Endothelial cell of umbilical vein (primary cell): ENCODE measurements at regions not wholly inside any gene's neighbourhood (a gene's known extent, or its start where the extent isn't known, plus 50 kb on each side); places are given as distances from the start of the nearest gene placed in this dataset.

Experiments
- BruUV-seq: library from RNA; stranded (reverse); fragments of 400-500 nt; replicated peaks from 2 replicates; lab custom pipeline; 2021; lab: Mats Ljungman, UMichigan
- CTCF ChIA-PET: fragments of 300-600, 350-600 bp; sonication (Branson Sonifier 250); formaldehyde crosslinking; loops from one replicate; lab custom pipeline; 2021; ENCODE audit warnings: antibody characterized with exemption, inconsistent platforms; lab: Charles Lee
- POLR2A ChIA-PET: fragments of 300-600, 350-600 bp; sonication (Branson Sonifier 250); formaldehyde crosslinking; loops from one replicate; lab custom pipeline; 2021; ENCODE audit warnings: antibody characterized with exemption, inconsistent platforms; lab: Charles Lee
- DNase-seq: peaks from one replicate; pipeline ENCODE4 v3.0.0-alpha.2; 2011; ENCODE audit warnings: low read depth, low spot score
- FAIRE-seq: peaks from 2 replicates; lab custom pipeline; 2011; peaks lifted over from hg19 to GRCh38; lab: Jason Lieb, UNC
- H2AFZ ChIP-seq: 2 replicates; pipeline ENCODE4 v1.6.0; 2012; ENCODE audit warnings: low read depth, low read length, control low read depth, inconsistent platforms
- H3K27ac ChIP-seq: 2 replicates; pipeline ENCODE4 v1.5.1; 2011; ENCODE audit warnings: low read depth, mild to moderate bottlenecking, control low read depth, low read length, moderate library complexity; ENCODE audit not compliant: insufficient read depth
- H3K27me3 ChIP-seq, 2 experiments: 2 replicates each; pipeline versions ENCODE4 v1.6.0 to v1.6.1; 2011; ENCODE audit warnings: low read length in 2 of 2, mixed read lengths in 1 of 2; ENCODE audit not compliant: control insufficient read depth in 2 of 2, insufficient read depth in 2 of 2
- H3K36me3 ChIP-seq, 2 experiments: 2 replicates in 1 of 2; 3 replicates in 1 of 2; pipeline ENCODE4 v1.5.1; 2011; ENCODE audit warnings: low read length in 2 of 2, mild to moderate bottlenecking in 1 of 2, moderate library complexity in 1 of 2; ENCODE audit not compliant: control insufficient read depth in 2 of 2, insufficient read depth in 2 of 2; ENCODE audit errors: extremely low read depth in 1 of 2
- H3K4me1 ChIP-seq: 3 replicates; pipeline ENCODE4 v1.5.1; 2011; ENCODE audit warnings: mild to moderate bottlenecking, low read length; ENCODE audit not compliant: control insufficient read depth, insufficient read depth; ENCODE audit errors: extremely low read depth
- H3K4me2 ChIP-seq: 2 replicates; pipeline ENCODE4 v1.6.1; 2011; ENCODE audit warnings: low read length, control low read depth, mixed read lengths; ENCODE audit not compliant: insufficient read depth
- H3K4me3 ChIP-seq, 3 experiments: fragments of 200-600 bp in 1 of 3; sonication (generic), shearing (Covaris generic) in 1 of 3; replicated peaks in 1 of 3; 2 replicates each; pipeline ENCODE4 v1.5.1; 2011 to 2016; ENCODE audit warnings: control low read depth in 3 of 3, low read length in 3 of 3, mild to moderate bottlenecking in 2 of 3, inconsistent platforms in 1 of 3, low read depth in 1 of 3, moderate library complexity in 1 of 3; ENCODE audit not compliant: insufficient read depth in 1 of 3
- H3K79me2 ChIP-seq: 2 replicates; pipeline ENCODE4 v1.6.0; 2012; ENCODE audit warnings: low read length, inconsistent platforms; ENCODE audit not compliant: control insufficient read depth, insufficient read depth
- H3K9ac ChIP-seq: replicated peaks from 2 replicates; pipeline ENCODE3; 2011; ENCODE audit warnings: low read length, control low read depth; ENCODE audit not compliant: insufficient read depth; ENCODE audit errors: extremely low read depth
- H3K9me1 ChIP-seq: replicated peaks from 3 replicates; pipeline ENCODE4 v1.6.0; 2011; ENCODE audit warnings: mild to moderate bottlenecking, low read length; ENCODE audit not compliant: control insufficient read depth, insufficient read depth; ENCODE audit errors: extremely low read depth
- H3K9me3 ChIP-seq: replicated peaks from 2 replicates; pipeline ENCODE4 v1.5.1; 2012; ENCODE audit warnings: low read length, inconsistent platforms; ENCODE audit not compliant: control insufficient read depth, insufficient read depth
- H4K20me1 ChIP-seq: replicated peaks from 2 replicates; pipeline ENCODE3; 2011; ENCODE audit warnings: mild to moderate bottlenecking, low read length; ENCODE audit not compliant: control insufficient read depth, insufficient read depth; ENCODE audit errors: extremely low read depth
- CTCF ChIP-seq, 2 donors: IDR thresholded peaks; 1 replicate in 1 of 2; 2 replicates in 1 of 2; pipeline ENCODE4 v1.5.1; 2011; ENCODE audit warnings: low read length in 2 of 2, mild to moderate bottlenecking in 2 of 2, moderate library complexity in 2 of 2, control low read depth in 1 of 2, inconsistent platforms in 1 of 2, low read depth in 1 of 2; ENCODE audit not compliant: insufficient read depth in 1 of 2; ENCODE audit errors: extremely low read depth in 1 of 2
- EZH2 ChIP-seq: IDR thresholded peaks from 2 replicates; pipeline ENCODE4 v1.6.1; 2012; ENCODE audit warnings: borderline replicate concordance, low read depth, mild to moderate bottlenecking, moderate library complexity, low read length, inconsistent platforms; ENCODE audit not compliant: severe bottlenecking
- FOS ChIP-seq: IDR thresholded peaks from 2 replicates; pipeline ENCODE4 v1.6.1; 2011; ENCODE audit warnings: mild to moderate bottlenecking, low read length, moderate library complexity, borderline replicate concordance; ENCODE audit not compliant: insufficient read depth
- GATA2 ChIP-seq: IDR thresholded peaks from 2 replicates; pipeline ENCODE4 v1.7.0; 2011; ENCODE audit warnings: low read depth, mild to moderate bottlenecking, moderate library complexity, mixed read lengths, low read length; ENCODE audit not compliant: insufficient read length, insufficient read depth
- JUN ChIP-seq: IDR thresholded peaks from 2 replicates; pipeline ENCODE4 v1.6.1; 2011; ENCODE audit warnings: borderline replicate concordance, low read depth; ENCODE audit not compliant: insufficient read length, insufficient read depth
- MAX ChIP-seq: IDR thresholded peaks from 2 replicates; pipeline ENCODE4 v1.6.1; 2011; ENCODE audit not compliant: insufficient read depth, insufficient read length
- MYC ChIP-seq: IDR thresholded peaks from one replicate; pipeline ENCODE4 v1.6.1; 2011; ENCODE audit warnings: mild to moderate bottlenecking, low read depth, low read length
- POLR2A ChIP-seq: IDR thresholded peaks from 2 replicates; pipeline ENCODE4 v1.6.1; 2012; ENCODE audit warnings: low read depth, mild to moderate bottlenecking, control low read depth, low read length
- POLR2AphosphoS5 ChIP-seq: IDR thresholded peaks from 2 replicates; pipeline ENCODE4 v1.6.1; 2012; ENCODE audit warnings: low read depth, mild to moderate bottlenecking, control low read depth, low read length, moderate library complexity; ENCODE audit not compliant: insufficient read depth
- dilution Hi-C: fragments of 300-500 bp; cut with MboI; formaldehyde crosslinking; loops from one replicate; pipeline ENCODE4 v1.15.0; 2019; ENCODE audit warnings: low sequenced_read_pairs; ENCODE audit not compliant: extremely low pct_ligation_motif_present
- intact Hi-C: fragments of 100-400 bp; cut with micrococcal nuclease; formaldehyde crosslinking; loops from one replicate; pipeline ENCODE4 v1.10.0; 2022

GRCh38 chr22:49372530-49373288 lies 455.0 kb downstream of the BRD1 start:
- Histone ChIP-seq H2AFZ (no peak overlapping the region), H3K36me3 (no peaks in the 10 kb centered on the region), H3K9me3 (peaks cover 11% of the 10 kb centered on the region), H3K79me2 (no peaks in the 10 kb centered on the region), H3K9ac (no peak overlapping the region), H3K9me1 (no peaks in the 10 kb centered on the region), H3K4me3 (no peak overlapping the region), H4K20me1 (no peaks in the 10 kb centered on the region), H3K27me3 (no peaks in the 10 kb centered on the region), H3K4me1 (no peaks in the 10 kb centered on the region), H3K27ac (no peak overlapping the region), H3K4me2 (no peak overlapping the region)
- FAIRE-seq (no peak), DNase-seq (no peak)
- dilution Hi-C loops: no loop called here
- POLR2A ChIA-PET: no interaction called here
- BruUV-seq: no TSS peak
- TF ChIP-seq GATA2 (no peak), MYC (no peak), CTCF (IDR thresholded peaks at IDR 0.05; ENCODE audit: extremely low read depth in 1 of 2, insufficient read depth in 1 of 2, low read depth in 1 of 2, low read length in 2 of 2) (no peak), POLR2A (no peak), FOS (no peak), POLR2AphosphoS5 (no peak), JUN (no peak), EZH2 (no peak), MAX (no peak)
- intact Hi-C loops: no loop called here
- CTCF ChIA-PET: no interaction called here
